Thyroid gland (tissue), 4 donors: ENCODE measurements at regions not wholly inside any gene's neighbourhood (a gene's known extent, or its start where the extent isn't known, plus 50 kb on each side); places are given as distances from the start of the nearest gene placed in this dataset.

ENCODE experiments used
- DNase-seq, 2 donors: peaks; one replicate each; pipeline ENCODE4 v3.0.0-alpha.2; 2019
- H3K27ac ChIP-seq, 3 donors: fragments of 200-600 bp; sonication (generic); 1 replicate in 2 of 3; 2 replicates in 1 of 3; pipeline ENCODE4 v1.5.1; 2016 to 2019; ENCODE audit warnings: mild to moderate bottlenecking in 1 of 3, moderate library complexity in 1 of 3
- H3K27me3 ChIP-seq: fragments of 200-600 bp; sonication (generic); one replicate; pipeline ENCODE4 v1.5.1; 2019
- H3K36me3 ChIP-seq, 2 donors: fragments of 200-600 bp; sonication (generic); one replicate each; pipeline ENCODE4 v1.5.1; 2016 to 2019
- H3K4me1 ChIP-seq, 2 donors: fragments of 200-600 bp; sonication (generic); one replicate each; pipeline ENCODE4 v1.5.1; 2017 to 2019
- H3K4me3 ChIP-seq, 3 donors: fragments of 200-600 bp; sonication (generic); replicated peaks in 1 of 3; 1 replicate in 2 of 3; 2 replicates in 1 of 3; pipeline ENCODE4 v1.5.1; 2016; ENCODE audit warnings: mild to moderate bottlenecking in 1 of 3
- H3K9me3 ChIP-seq: fragments of 200-600 bp; sonication (generic); one replicate; pipeline ENCODE4 v1.5.1; 2017
- CTCF ChIP-seq, 6 experiments: fragments of 200-600 bp in 3 of 6; fragments of 450-650 bp in 3 of 6; sonication (generic) in 3 of 6; IDR thresholded peaks; one replicate each; pipeline ENCODE4 v1.5.1; 2016 to 2019; ENCODE audit warnings: antibody characterized with exemption in 6 of 6, mild to moderate bottlenecking in 2 of 6, inconsistent platforms in 1 of 6, moderate library complexity in 1 of 6
- POLR2A ChIP-seq, 2 donors: fragments of 450-650 bp; IDR thresholded peaks; one replicate each; pipeline ENCODE4 v1.6.1; 2017; ENCODE audit warnings: antibody characterized with exemption in 2 of 2, mild to moderate bottlenecking in 2 of 2, moderate library complexity in 1 of 2
- WGBS, 2 donors: methylation state at CpG; one replicate each; pipeline ENCODE4 v1.1.5; 2017; 5-methylcytosine and 5-hydroxymethylcytosine counted together
- intact Hi-C: fragments of 100-400 bp; cut with DNase I; formaldehyde crosslinking; loops from one replicate; pipeline ENCODE4 v1.15.1; 2023

- TF ChIP-seq CTCF (IDR thresholded peaks at IDR 0.05) (no peak), POLR2A (IDR thresholded peaks at IDR 0.05) (no peak)
- no peak for DNase-seq
- no peaks in the 10 kb centered on the region for H3K9me3 ChIP-seq
- no peak overlapping the region for H3K4me3 ChIP-seq
- H3K27ac ChIP-seq = no peak overlapping the region
- intact Hi-C loops = no loop called here
- peaks cover 0 to 2% of the 10 kb centered on the region in 2 donors for H3K4me1 ChIP-seq
- H3K36me3 ChIP-seq = no peaks in the 10 kb centered on the region
- no peaks in the 10 kb centered on the region for H3K27me3 ChIP-seq
- 84 to 95% methylated on average over 1 of the region's 1 CpG for WGBS, 2 donors
Observed at GRCh38 chr6:112983713-112984261, 636.7 kb downstream of the RFPL4B start.

GRCh38 chr6:112984899-112985298 lies 637.8 kb downstream of the RFPL4B start:
- intact Hi-C loops = no loop called here
- Histone ChIP-seq H3K4me1 (peaks cover 0 to 2% of the 10 kb centered on the region in 2 donors), H3K4me3 (no peak overlapping the region), H3K36me3 (no peaks in the 10 kb centered on the region), H3K9me3 (no peaks in the 10 kb centered on the region), H3K27ac (no peak overlapping the region), H3K27me3 (no peaks in the 10 kb centered on the region)
- no peak for DNase-seq
- no peak for TF ChIP-seq CTCF (IDR thresholded peaks at IDR 0.05)
- TF ChIP-seq POLR2A (IDR thresholded peaks at IDR 0.05) = no peak
- WGBS, 2 donors = 67 to 73% methylated on average over 2 of the region's 2 CpGs

- Histone ChIP-seq H3K4me3 (no peak overlapping the region), H3K9me3 (no peaks in the 10 kb centered on the region), H3K27ac (no peak overlapping the region), H3K27me3 (no peaks in the 10 kb centered on the region), H3K36me3 (no peaks in the 10 kb centered on the region), H3K4me1 (peaks cover 0 to 2% of the 10 kb centered on the region in 2 donors)
- no peak for DNase-seq
- no peak for TF ChIP-seq CTCF (IDR thresholded peaks at IDR 0.05)
- no peak for TF ChIP-seq POLR2A (IDR thresholded peaks at IDR 0.05)
- 84 to 88% methylated on average over 2 of the region's 2 CpGs for WGBS, 2 donors
- intact Hi-C loops = no loop called here
Observed at GRCh38 chr6:112986321-112986720, 639.2 kb downstream of the RFPL4B start.

- Histone ChIP-seq H3K4me3 (no peak overlapping the region), H3K27me3 (no peaks in the 10 kb centered on the region), H3K4me1 (peaks cover 0 to 2% of the 10 kb centered on the region in 2 donors), H3K27ac (no peak overlapping the region), H3K9me3 (no peaks in the 10 kb centered on the region), H3K36me3 (no peaks in the 10 kb centered on the region)
- no peak for DNase-seq
- 98 to 100% methylated on average over 1 of the region's 1 CpG for WGBS, 2 donors
- intact Hi-C loops = no loop called here
- no peak for TF ChIP-seq CTCF (IDR thresholded peaks at IDR 0.05)
- TF ChIP-seq POLR2A (IDR thresholded peaks at IDR 0.05) = no peak
Observed at GRCh38 chr6:112988748-112989147, 641.6 kb downstream of the RFPL4B start.

GRCh38 chr6:112990971-112991370 lies 643.8 kb downstream of the RFPL4B start:
- no peaks in the 10 kb centered on the region for H3K27me3 ChIP-seq

More at GRCh38 chr6:112990971-112991370, 643.8 kb downstream of the RFPL4B start:
- no peak for DNase-seq
- intact Hi-C loops = no loop called here
- H3K9me3 ChIP-seq = no peaks in the 10 kb centered on the region
- H3K36me3 ChIP-seq = no peaks in the 10 kb centered on the region
- TF ChIP-seq CTCF (IDR thresholded peaks at IDR 0.05) (no peak), POLR2A (IDR thresholded peaks at IDR 0.05) (no peak)
- H3K4me1 ChIP-seq = no peaks in the 10 kb centered on the region
- no peak overlapping the region for H3K27ac ChIP-seq
- H3K4me3 ChIP-seq = no peak overlapping the region
